ENCODE measurements at regions not wholly inside any gene's neighbourhood (a gene's known extent, or its start where the extent isn't known, plus 50 kb on each side); places are given as distances from the start of the nearest gene placed in this dataset.

- DNase-seq, result peak; percentile 3
Measured at GRCh38 chr1:170461762-170462384, 70.1 kb upstream of the GORAB start.

GRCh38 chr1:170470121-170470520 lies 61.8 kb upstream of the GORAB start:
- DNase-seq, result no peak

GRCh38 chr1:170471398-170472053 lies 60.4 kb upstream of the GORAB start:
- DNase-seq, result no peak

- DNase-seq, result no peak
Measured at GRCh38 chr1:170481000-170481399, 51.0 kb upstream of the GORAB start.
